Coronary artery (tissue), 2 donors: ENCODE measurements at regions not wholly inside any gene's neighbourhood (a gene's known extent, or its start where the extent isn't known, plus 50 kb on each side); places are given as distances from the start of the nearest gene placed in this dataset.

ENCODE experiments used
- DNase-seq: peaks from one replicate; pipeline ENCODE4 v3.0.0-alpha.2; 2017; ENCODE audit warnings: low spot score
- H3K27ac ChIP-seq, 2 donors: fragments of 200-600 bp; sonication (generic); one replicate each; pipeline ENCODE4 v1.5.1; 2016 to 2019
- H3K4me3 ChIP-seq: fragments of 200-600 bp; sonication (generic); 2 replicates; pipeline ENCODE4 v1.5.1; 2016; ENCODE audit warnings: mild to moderate bottlenecking, moderate library complexity
- CTCF ChIP-seq: fragments of 200-600 bp; sonication (generic); IDR thresholded peaks from one replicate; pipeline ENCODE4 v1.5.1; 2019; ENCODE audit warnings: antibody characterized with exemption

DNA sequence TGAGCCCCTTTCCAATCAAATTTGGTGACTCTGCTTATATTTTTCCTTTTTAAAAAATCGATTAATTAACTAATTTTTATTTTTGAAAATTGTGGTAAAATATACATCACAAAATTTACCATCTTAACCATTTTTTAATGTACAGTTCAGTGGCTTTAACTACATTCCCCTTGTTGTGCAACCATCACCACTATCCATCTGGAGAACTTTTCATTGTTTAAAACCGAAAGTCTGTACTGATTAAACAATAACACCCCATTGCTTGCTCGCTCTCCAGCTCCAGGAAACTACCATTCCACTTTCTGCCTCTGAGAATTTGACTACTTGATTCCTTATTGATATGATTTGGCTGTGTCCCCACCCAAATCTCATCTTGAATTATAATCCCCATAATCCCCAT is 283.4 kb downstream of the C12orf75 start:
- no peak overlapping the region for H3K27ac ChIP-seq
- DNase-seq: no peak
- TF ChIP-seq CTCF: no peak

DNA sequence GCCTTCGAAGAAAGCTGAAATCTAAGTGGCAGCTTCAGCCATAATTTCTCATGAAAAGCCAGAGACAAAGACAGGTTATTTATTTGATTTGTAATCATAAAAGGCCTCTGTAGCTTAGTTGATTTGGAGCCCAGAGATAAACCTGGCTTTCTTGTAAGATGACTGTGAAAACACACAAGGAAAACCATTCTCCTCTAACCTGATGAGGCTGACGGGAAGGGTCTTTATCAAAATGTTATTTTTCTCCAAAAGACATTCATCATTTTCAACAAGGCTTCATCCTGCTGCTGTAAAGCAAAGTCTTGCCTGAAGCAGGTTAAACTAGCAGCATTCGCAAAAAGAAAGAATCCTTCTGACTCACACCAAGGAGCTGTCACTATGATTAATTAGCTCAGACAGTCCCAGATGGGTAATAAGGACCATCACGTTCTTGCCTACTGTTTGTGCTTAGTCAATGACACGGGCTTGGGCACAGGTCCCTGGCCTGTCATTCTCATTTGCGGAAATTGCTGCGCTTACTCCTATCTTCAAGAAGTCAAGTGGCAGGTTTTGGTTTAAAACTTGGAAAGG is 286.6 kb downstream of the C12orf75 start:
- Histone ChIP-seq H3K4me3 (no peak overlapping the region), H3K27ac (no peak overlapping the region)
- TF ChIP-seq CTCF: no peak
- no peak for DNase-seq

More for the DNA sequence above, 283.4 kb downstream of the C12orf75 start:
- H3K4me3 ChIP-seq: no peak overlapping the region

DNA sequence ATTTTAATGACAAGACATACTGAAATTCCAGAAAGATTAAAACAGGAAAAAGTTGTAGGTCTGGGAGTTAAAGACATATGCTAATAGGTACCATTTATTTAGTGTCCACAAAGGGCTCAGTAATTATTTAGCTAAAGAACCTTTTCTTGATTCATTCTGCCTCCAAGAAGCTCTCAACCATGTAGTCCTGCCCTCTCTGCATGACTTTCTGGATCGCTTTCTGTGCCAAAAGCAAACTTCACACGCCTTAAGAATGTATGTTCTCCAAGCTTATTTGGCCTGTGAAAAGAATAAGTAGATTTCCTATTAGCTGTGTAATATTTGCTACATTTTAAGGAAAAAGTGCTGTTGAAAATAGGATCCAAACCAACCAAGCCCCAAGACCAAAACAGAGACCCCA is 291.7 kb downstream of the C12orf75 start:
- Histone ChIP-seq H3K4me3 (no peak overlapping the region), H3K27ac (no peak overlapping the region)
- no peak for TF ChIP-seq CTCF
- DNase-seq: no peak

DNA sequence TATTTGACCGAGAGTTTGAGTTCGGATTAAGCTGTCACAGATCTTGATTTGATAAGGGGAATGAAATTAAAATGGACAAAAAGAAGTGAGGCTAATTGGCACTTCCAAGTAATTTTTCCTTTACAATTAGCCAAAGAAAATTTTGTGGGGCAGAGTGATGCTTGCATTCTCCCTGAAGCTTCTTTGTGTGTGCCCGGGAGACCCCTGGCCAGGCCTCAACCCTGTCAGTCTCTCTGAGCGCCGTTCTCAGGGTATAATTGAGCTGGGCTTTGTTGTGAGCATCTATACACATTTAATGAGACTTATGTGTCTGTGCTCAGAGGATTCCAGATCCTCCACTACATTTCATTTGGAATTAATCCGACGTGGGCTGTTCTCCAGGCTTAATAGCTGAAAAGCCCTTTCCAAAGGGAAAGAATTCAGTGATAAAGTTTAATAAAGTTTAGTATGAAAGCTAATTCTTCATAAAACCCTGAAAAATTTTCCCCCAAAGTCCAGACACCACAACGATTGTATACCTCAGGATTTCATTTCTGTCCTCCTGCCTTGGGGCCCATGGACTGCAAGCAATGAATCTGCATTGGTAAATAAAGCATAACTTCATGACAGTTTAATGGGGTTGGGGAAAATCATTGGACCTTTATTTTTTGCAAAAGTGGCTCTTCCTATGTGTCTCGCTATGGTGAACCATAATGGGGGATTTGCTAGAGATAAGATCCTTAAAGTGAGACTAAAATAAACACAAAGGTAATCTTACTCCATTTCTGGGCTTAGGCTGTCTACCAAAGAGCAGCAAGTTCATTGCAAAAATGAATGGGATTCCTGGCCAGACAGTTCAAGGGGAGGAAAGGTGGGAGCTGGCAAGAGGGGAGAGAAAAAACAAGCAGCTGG is 292.6 kb downstream of the C12orf75 start:
- DNase-seq: no peak
- no peak overlapping the region for H3K4me3 ChIP-seq
- no peak for TF ChIP-seq CTCF
- H3K27ac ChIP-seq: no peak overlapping the region

- H3K27ac ChIP-seq: no peak overlapping the region
- no peak overlapping the region for H3K4me3 ChIP-seq
- no peak for TF ChIP-seq CTCF
- DNase-seq: no peak
These were observed 296.2 kb downstream of the C12orf75 start for GRCh38 chr12:105626653-105627052.

DNA sequence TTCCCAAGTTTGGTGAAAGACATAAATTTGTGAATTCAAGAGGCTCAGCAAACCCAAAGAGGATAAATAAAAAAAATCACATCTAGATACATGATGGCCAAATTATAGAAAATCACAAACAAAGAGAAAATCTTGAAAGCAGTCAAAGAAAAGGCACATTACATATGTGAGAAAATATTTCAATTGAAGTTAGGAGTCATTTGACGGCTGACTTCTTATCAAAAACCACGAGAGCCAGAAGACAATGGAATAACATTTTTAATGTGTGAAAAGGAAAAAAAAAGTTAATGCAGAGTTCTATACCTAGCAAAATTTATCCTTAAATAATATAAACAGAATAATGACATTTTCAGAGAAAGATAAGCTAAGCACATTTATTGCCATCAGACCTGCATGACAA is 307.0 kb downstream of the C12orf75 start:
- no peak for DNase-seq
- no peak for TF ChIP-seq CTCF
- Histone ChIP-seq H3K27ac (no peak overlapping the region), H3K4me3 (no peak overlapping the region)

GRCh38 chr12:105640761-105641160 is 310.3 kb downstream of the C12orf75 start:
- TF ChIP-seq CTCF: no peak
- H3K4me3 ChIP-seq: no peak overlapping the region
- DNase-seq: no peak
- no peak overlapping the region for H3K27ac ChIP-seq
